H1 (cell line): ENCODE measurements at regions not wholly inside any gene's neighbourhood (a gene's known extent, or its start where the extent isn't known, plus 50 kb on each side); places are given as distances from the start of the nearest gene placed in this dataset.

Experiments
- CTCF ChIA-PET: fragments of 300-600 bp; sonication (Branson Sonifier 250); formaldehyde crosslinking; loops from one replicate; lab custom pipeline; 2021; ENCODE audit not compliant: partially characterized antibody; lab: Charles Lee
- POLR2A ChIA-PET: fragments of 300-600 bp; sonication (Branson Sonifier 250); formaldehyde crosslinking; loops from one replicate; lab custom pipeline; 2021; ENCODE audit warnings: inconsistent platforms; ENCODE audit not compliant: partially characterized antibody; lab: Charles Lee
- DNase-seq, 2 experiments: peaks; one replicate each; pipeline versions ENCODE4 v3.0.0 to v3.0.0-alpha.2; 2010 to 2022; ENCODE audit warnings: low spot score in 2 of 2, low read depth in 1 of 2, mixed read lengths in 1 of 2
- FAIRE-seq: peaks from 2 replicates; lab custom pipeline; 2011; peaks lifted over from hg19 to GRCh38; lab: Jason Lieb, UNC
- H2AFZ ChIP-seq: 2 replicates; pipeline ENCODE4 v1.8.1; 2012; ENCODE audit warnings: low read length, inconsistent platforms
- H2AK5ac ChIP-seq: 2 replicates; pipeline ENCODE4 v1.6.1; 2013; ENCODE audit warnings: low read depth, low read length
- H2BK120ac ChIP-seq: replicated peaks from 2 replicates; pipeline ENCODE3; 2013; ENCODE audit warnings: low read depth, low read length, inconsistent platforms
- H2BK12ac ChIP-seq: 2 replicates; pipeline ENCODE4 v1.6.1; 2013; ENCODE audit warnings: low read depth, low read length
- H2BK15ac ChIP-seq: 2 replicates; pipeline ENCODE4 v1.6.1; 2013; ENCODE audit warnings: low read length
- H2BK20ac ChIP-seq: 2 replicates; pipeline ENCODE4 v1.6.1; 2013; ENCODE audit warnings: low read length
- H2BK5ac ChIP-seq: 2 replicates; pipeline ENCODE4 v1.6.1; 2013; ENCODE audit warnings: low read depth, low read length
- H3K14ac ChIP-seq: 2 replicates; pipeline ENCODE4 v1.6.1; 2013; ENCODE audit warnings: inconsistent platforms; ENCODE audit not compliant: insufficient read length
- H3K18ac ChIP-seq: 2 replicates; pipeline ENCODE4 v1.6.1; 2013; ENCODE audit warnings: low read length; ENCODE audit errors: extremely low read depth
- H3K23ac ChIP-seq: 2 replicates; pipeline ENCODE4 v1.6.1; 2013; ENCODE audit warnings: inconsistent platforms; ENCODE audit not compliant: insufficient read length
- H3K23me2 ChIP-seq: 2 replicates; pipeline ENCODE4 v1.6.1; 2013; ENCODE audit warnings: low read depth, low read length
- H3K27ac ChIP-seq: 2 replicates; pipeline ENCODE4 v1.6.1; 2011; ENCODE audit warnings: low read depth, low read length, inconsistent platforms
- H3K27me3 ChIP-seq, 4 experiments: replicated peaks in 1 of 4; 1 replicate in 1 of 4; 2 replicates in 3 of 4; pipeline versions ENCODE4 v1.6.1 to v1.8.1; 2011 to 2013; ENCODE audit warnings: low read length in 3 of 4, mild to moderate bottlenecking in 3 of 4, inconsistent platforms in 2 of 4, mixed read lengths in 2 of 4, moderate library complexity in 1 of 4; ENCODE audit not compliant: control insufficient read depth in 3 of 4, insufficient read depth in 3 of 4; ENCODE audit errors: extremely low read depth in 1 of 4
- H3K36me3 ChIP-seq, 4 experiments: 2 replicates each; pipeline versions ENCODE4 v1.6.1 to v1.8.1; 2011 to 2013; ENCODE audit warnings: mild to moderate bottlenecking in 4 of 4, low read length in 3 of 4, moderate library complexity in 2 of 4, control low read depth in 1 of 4, inconsistent platforms in 1 of 4; ENCODE audit not compliant: insufficient read depth in 4 of 4, control insufficient read depth in 2 of 4
- H3K4ac ChIP-seq: replicated peaks from 2 replicates; pipeline ENCODE3; 2013; ENCODE audit warnings: low read length, low read depth, mixed read lengths, inconsistent platforms; ENCODE audit not compliant: insufficient read length
- H3K4me1 ChIP-seq, 4 experiments: replicated peaks in 1 of 4; 1 replicate in 1 of 4; 2 replicates in 3 of 4; pipeline versions ENCODE4 v1.6.1 to v1.8.1; 2011 to 2013; ENCODE audit warnings: low read length in 3 of 4, inconsistent platforms in 2 of 4, mixed read lengths in 1 of 4; ENCODE audit not compliant: insufficient read depth in 4 of 4, control insufficient read depth in 3 of 4
- H3K4me2 ChIP-seq, 2 experiments: 2 replicates each; pipeline versions ENCODE4 v1.6.1 to v1.8.1; 2011 to 2013; ENCODE audit warnings: low read depth in 2 of 2, low read length in 2 of 2, control low read depth in 1 of 2, inconsistent platforms in 1 of 2, mild to moderate bottlenecking in 1 of 2; ENCODE audit not compliant: insufficient read depth in 1 of 2
- H3K4me3 ChIP-seq, 4 experiments: fragments of 200-600, 300-600 bp in 1 of 4; sonication (generic), shearing (Covaris generic), sonication (Bioruptor Twin) in 1 of 4; 2 replicates each; pipeline versions ENCODE4 v1.5.1 to v1.8.1; 2011 to 2016; ENCODE audit warnings: low read length in 4 of 4, low read depth in 3 of 4, control low read depth in 2 of 4, inconsistent platforms in 2 of 4, mild to moderate bottlenecking in 2 of 4, mixed read lengths in 1 of 4, moderate library complexity in 1 of 4; ENCODE audit not compliant: insufficient read depth in 2 of 4; ENCODE audit errors: extremely low read depth in 1 of 4
- H3K56ac ChIP-seq: replicated peaks from 2 replicates; pipeline ENCODE3; 2013; ENCODE audit warnings: low read depth, mild to moderate bottlenecking, mixed read lengths, low read length, inconsistent platforms; ENCODE audit not compliant: insufficient read length
- H3K79me1 ChIP-seq: 2 replicates; pipeline ENCODE4 v1.6.1; 2013; ENCODE audit warnings: low read depth, low read length, control low read depth
- H3K79me2 ChIP-seq, 2 experiments: 2 replicates each; pipeline versions ENCODE4 v1.6.1 to v1.8.1; 2012 to 2013; ENCODE audit warnings: low read length in 2 of 2, mild to moderate bottlenecking in 2 of 2, inconsistent platforms in 1 of 2; ENCODE audit not compliant: insufficient read depth in 2 of 2, control insufficient read depth in 1 of 2
- H3K9ac ChIP-seq, 4 experiments: replicated peaks in 1 of 4; 1 replicate in 1 of 4; 2 replicates in 3 of 4; pipeline versions ENCODE4 v1.6.1 to v1.8.1; 2011 to 2013; ENCODE audit warnings: low read depth in 3 of 4, low read length in 3 of 4, control low read depth in 2 of 4, mild to moderate bottlenecking in 2 of 4, moderate library complexity in 2 of 4, inconsistent platforms in 1 of 4; ENCODE audit errors: extremely low read depth in 1 of 4
- H3K9me3 ChIP-seq, 2 experiments: 2 replicates each; pipeline versions ENCODE4 v1.6.1 to v1.8.1; 2012 to 2013; ENCODE audit warnings: mild to moderate bottlenecking in 2 of 2, moderate library complexity in 2 of 2, control low read depth in 1 of 2, inconsistent platforms in 1 of 2, low read depth in 1 of 2, low read length in 1 of 2, mixed read lengths in 1 of 2; ENCODE audit not compliant: insufficient read depth in 2 of 2
- H4K20me1 ChIP-seq, 2 experiments: replicated peaks in 1 of 2; 2 replicates each; pipeline versions ENCODE3 to v1.8.1; 2011 to 2013; ENCODE audit warnings: inconsistent platforms in 2 of 2, low read length in 2 of 2, mild to moderate bottlenecking in 1 of 2; ENCODE audit not compliant: insufficient read depth in 2 of 2, control insufficient read depth in 1 of 2
- H4K5ac ChIP-seq: 2 replicates; pipeline ENCODE4 v1.6.1; 2013; ENCODE audit warnings: low read length, low read depth, mixed read lengths, inconsistent platforms; ENCODE audit not compliant: insufficient read length
- H4K8ac ChIP-seq: 2 replicates; pipeline ENCODE4 v1.8.0; 2013; ENCODE audit warnings: mild to moderate bottlenecking, moderate library complexity, low read length, inconsistent platforms; ENCODE audit not compliant: insufficient read depth; ENCODE audit errors: extremely low read depth
- H4K91ac ChIP-seq: replicated peaks from 2 replicates; pipeline ENCODE3; 2013; ENCODE audit warnings: low read length, mixed read lengths, inconsistent platforms; ENCODE audit not compliant: insufficient read length
- MAFK ChIP-seq: IDR thresholded peaks from 2 replicates; pipeline ENCODE4 v1.6.1; 2012; ENCODE audit warnings: low read depth, mild to moderate bottlenecking, improper control_type of control experiment, low read length
- POLR2AphosphoS5 ChIP-seq: IDR thresholded peaks from 2 replicates; pipeline ENCODE4 v1.6.1; 2011; ENCODE audit warnings: low read depth, low read length
- WGBS, 2 experiments: shearing (Covaris generic) in 1 of 2; methylation state at CpG; one replicate each; pipeline versions ENCODE4 v1.1.6 to v1.1.7; 2013 to 2015; ENCODE audit warnings: low lambda C conversion rate in 2 of 2, mixed read lengths in 2 of 2, inconsistent platforms in 1 of 2, low coverage in 1 of 2, missing lambda C conversion rate in 1 of 2; ENCODE audit not compliant: insufficient replicate concordance in 2 of 2, insufficient coverage in 1 of 2, insufficient read length in 1 of 2; ENCODE audit errors: extremely low coverage in 1 of 2, missing lambda C conversion rate in 1 of 2; 5-methylcytosine and 5-hydroxymethylcytosine counted together

- H2AK5ac ChIP-seq = no peak overlapping the region
- H3K79me2 ChIP-seq = no peaks in the 10 kb centered on the region
- H3K36me3 ChIP-seq = no peaks in the 10 kb centered on the region
- H3K4ac ChIP-seq = no peak overlapping the region
- no peak overlapping the region for H3K56ac ChIP-seq
- H3K23ac ChIP-seq = no peak overlapping the region
- H3K79me1 ChIP-seq = no peaks in the 10 kb centered on the region
- no peak overlapping the region for H4K8ac ChIP-seq
- H2BK12ac ChIP-seq = no peak overlapping the region
- H2BK15ac ChIP-seq = no peak overlapping the region
- CTCF ChIA-PET = interaction anchor here (0.6 kb wide), 1 partner anchor 92 kb away, joined by 3 read pairs; no protein-coding TSS in a partner anchor
- H4K91ac ChIP-seq = no peak overlapping the region
- no peak overlapping the region for H3K4me2 ChIP-seq
- H4K5ac ChIP-seq = no peak overlapping the region
- H3K9ac ChIP-seq = no peak overlapping the region
- no peak overlapping the region for H2AFZ ChIP-seq
- no peak overlapping the region for H2BK20ac ChIP-seq
- H3K4me1 ChIP-seq = no peaks in the 10 kb centered on the region
- H3K4me3 ChIP-seq = no peak overlapping the region
- H2BK120ac ChIP-seq = no peak overlapping the region
- FAIRE-seq = no peak
- H3K27me3 ChIP-seq = no peaks in the 10 kb centered on the region
- POLR2A ChIA-PET = no interaction called here
- no peaks in the 10 kb centered on the region for H3K9me3 ChIP-seq
- H3K27ac ChIP-seq = no peak overlapping the region
- H4K20me1 ChIP-seq = no peaks in the 10 kb centered on the region
- H3K18ac ChIP-seq = no peak overlapping the region
- no peak for DNase-seq
- no peaks in the 10 kb centered on the region for H3K23me2 ChIP-seq
- H3K14ac ChIP-seq = no peak overlapping the region
- H2BK5ac ChIP-seq = no peak overlapping the region
- WGBS, 2 experiments = 92 to 100% methylated on average over 3 of the region's 3 CpGs
- TF ChIP-seq POLR2AphosphoS5 (no peak), MAFK (peak; percentile 79; the same call in 1 of the 2 replicates)
Observed at GRCh38 chr14:60585676-60586075, 63.6 kb downstream of the SIX1 start.
